Ovary (tissue), 7 donors: ENCODE measurements at regions not wholly inside any gene's neighbourhood (a gene's known extent, or its start where the extent isn't known, plus 50 kb on each side); places are given as distances from the start of the nearest gene placed in this dataset.

Experiments
- DNase-seq, 5 donors: peaks; one replicate each; pipeline ENCODE4 v3.0.0-alpha.2; 2019 to 2020
- H3K27ac ChIP-seq, 2 donors: fragments of 200-600 bp; one replicate each; pipeline versions ENCODE4 v1.5.1 to v1.8.0; 2019 to 2022
- H3K27me3 ChIP-seq: fragments of 200-600 bp; one replicate; pipeline ENCODE4 v1.8.0; 2022
- H3K36me3 ChIP-seq: fragments of 200-600 bp; sonication (generic); one replicate; pipeline ENCODE4 v1.5.1; 2019
- H3K4me1 ChIP-seq: one replicate; pipeline ENCODE4 v1.8.1; 2013; ENCODE audit warnings: mild to moderate bottlenecking, moderate library complexity; ENCODE audit not compliant: insufficient read depth
- H3K4me3 ChIP-seq: fragments of 200-600 bp; sonication (generic); one replicate; pipeline ENCODE4 v1.5.1; 2017
- H3K9me3 ChIP-seq, 2 donors: fragments of 200-600 bp in 1 of 2; sonication (generic) in 1 of 2; one replicate each; pipeline versions ENCODE4 v1.5.1 to v1.8.1; 2013 to 2019; ENCODE audit warnings: mild to moderate bottlenecking in 1 of 2, moderate library complexity in 1 of 2
- EP300 ChIP-seq: sonication (generic); formaldehyde crosslinking; IDR thresholded peaks from one replicate; pipeline ENCODE4 v1.6.1; 2017; ENCODE audit warnings: antibody characterized with exemption
- POLR2A ChIP-seq: fragments of 450-650 bp; IDR thresholded peaks from one replicate; pipeline ENCODE4 v1.6.1; 2017; ENCODE audit warnings: antibody characterized with exemption, mild to moderate bottlenecking, moderate library complexity
- WGBS, 3 donors: extraction: QIAGEN DNeasy Blood & Tissue Kit in 1 of 3; methylation state at CpG; one replicate each; pipeline versions ENCODE4 v1.1.5 to v1.1.7; 2013 to 2017; 5-methylcytosine and 5-hydroxymethylcytosine counted together
- intact Hi-C, 4 donors: fragments of 100-400 bp; cut with DNase I; formaldehyde crosslinking; loops; one replicate each; pipeline versions ENCODE4 v1.11.0 to v1.15.1; 2022 to 2023
- TF ChIP-seq, protein P1 (sequence below), 3 donors: fragments of 450-650 bp in 2 of 3; fragments of 200-600 bp in 1 of 3; IDR thresholded peaks; one replicate each; pipeline versions ENCODE4 v1.5.1 to v1.8.0; 2016 to 2022; ENCODE audit warnings: antibody characterized with exemption in 3 of 3, mild to moderate bottlenecking in 1 of 3
- donor health status: DM: no; HTN: no; CAD: no; lungs with moderate emphysema.
- donor health status: DM: no; HTN: no; CAD: no.
- donor health status: Bipolar disorder and iron deficiency.
- donor health status: DM: no; HTN: no; CAD: no.
- donor health status: DM: yes; HTN: yes; CAD: no.

DNA sequence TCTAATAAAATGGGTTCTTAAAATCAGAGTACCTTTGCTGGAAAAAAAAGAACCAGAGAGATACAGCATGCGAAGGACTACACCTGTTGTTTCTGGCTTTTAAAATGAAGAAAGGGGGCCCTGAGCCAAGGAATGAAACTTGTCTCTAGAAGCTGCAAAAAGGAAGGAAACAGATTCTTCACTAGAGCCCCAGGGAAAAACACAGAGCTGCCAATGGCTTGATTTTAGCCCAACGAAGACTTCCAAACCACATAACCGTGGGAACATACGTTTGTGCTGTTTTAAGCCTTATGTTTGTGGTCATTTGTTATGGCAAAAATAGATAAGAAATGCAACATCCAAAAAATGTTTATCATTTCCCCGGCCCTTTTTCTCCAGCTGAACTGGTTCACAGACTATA, 780.0 kb downstream of the SORCS1 start:
- no peaks in the 10 kb centered on the region for H3K9me3 ChIP-seq
- TF ChIP-seq, protein P1, sequence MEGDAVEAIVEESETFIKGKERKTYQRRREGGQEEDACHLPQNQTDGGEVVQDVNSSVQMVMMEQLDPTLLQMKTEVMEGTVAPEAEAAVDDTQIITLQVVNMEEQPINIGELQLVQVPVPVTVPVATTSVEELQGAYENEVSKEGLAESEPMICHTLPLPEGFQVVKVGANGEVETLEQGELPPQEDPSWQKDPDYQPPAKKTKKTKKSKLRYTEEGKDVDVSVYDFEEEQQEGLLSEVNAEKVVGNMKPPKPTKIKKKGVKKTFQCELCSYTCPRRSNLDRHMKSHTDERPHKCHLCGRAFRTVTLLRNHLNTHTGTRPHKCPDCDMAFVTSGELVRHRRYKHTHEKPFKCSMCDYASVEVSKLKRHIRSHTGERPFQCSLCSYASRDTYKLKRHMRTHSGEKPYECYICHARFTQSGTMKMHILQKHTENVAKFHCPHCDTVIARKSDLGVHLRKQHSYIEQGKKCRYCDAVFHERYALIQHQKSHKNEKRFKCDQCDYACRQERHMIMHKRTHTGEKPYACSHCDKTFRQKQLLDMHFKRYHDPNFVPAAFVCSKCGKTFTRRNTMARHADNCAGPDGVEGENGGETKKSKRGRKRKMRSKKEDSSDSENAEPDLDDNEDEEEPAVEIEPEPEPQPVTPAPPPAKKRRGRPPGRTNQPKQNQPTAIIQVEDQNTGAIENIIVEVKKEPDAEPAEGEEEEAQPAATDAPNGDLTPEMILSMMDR (IDR thresholded peaks at IDR 0.05) = no peak
- TF ChIP-seq EP300 (no peak), POLR2A (no peak)
- no peak overlapping the region for H3K4me3 ChIP-seq
- no peaks in the 10 kb centered on the region for H3K36me3 ChIP-seq
- H3K27ac ChIP-seq = no peak overlapping the region
- WGBS, 3 donors = 2 to 7% (median 4%) methylated on average over 5 of the region's 5 CpGs
- DNase-seq = no peak
- no peaks in the 10 kb centered on the region for H3K4me1 ChIP-seq
- intact Hi-C loops = no loop called here
- no peaks in the 10 kb centered on the region for H3K27me3 ChIP-seq

DNA sequence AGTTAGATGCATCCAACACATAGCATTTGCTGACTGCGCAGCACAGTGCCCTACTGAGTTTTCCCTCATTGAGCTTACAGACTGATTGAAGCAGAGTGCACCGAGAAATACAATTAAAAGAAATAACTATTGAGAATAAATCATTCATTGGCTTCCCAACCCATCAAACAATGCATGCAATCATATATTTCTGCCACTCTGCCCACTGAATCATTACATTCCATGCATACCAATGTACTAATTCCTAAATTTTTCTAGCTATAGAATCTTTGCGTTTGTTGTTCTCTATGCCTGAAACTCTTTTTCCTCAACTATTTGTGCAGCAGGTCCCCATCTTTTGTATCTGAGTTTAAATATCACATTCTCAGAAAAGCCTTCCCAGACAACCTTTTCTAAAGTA, 783.8 kb downstream of the SORCS1 start:
- no peaks in the 10 kb centered on the region for H3K27me3 ChIP-seq
- H3K9me3 ChIP-seq = no peaks in the 10 kb centered on the region
- WGBS, 3 donors = 76 to 92% (median 92%) methylated on average over 3 of the region's 3 CpGs
- H3K27ac ChIP-seq = no peak overlapping the region
- TF ChIP-seq, protein P1 (IDR thresholded peaks at IDR 0.05) = no peak
- TF ChIP-seq POLR2A = no peak
- TF ChIP-seq EP300 = no peak
- H3K4me3 ChIP-seq = no peak overlapping the region
- intact Hi-C loops = no loop called here
- no peaks in the 10 kb centered on the region for H3K36me3 ChIP-seq
- no peak for DNase-seq
- H3K4me1 ChIP-seq = no peaks in the 10 kb centered on the region

DNA sequence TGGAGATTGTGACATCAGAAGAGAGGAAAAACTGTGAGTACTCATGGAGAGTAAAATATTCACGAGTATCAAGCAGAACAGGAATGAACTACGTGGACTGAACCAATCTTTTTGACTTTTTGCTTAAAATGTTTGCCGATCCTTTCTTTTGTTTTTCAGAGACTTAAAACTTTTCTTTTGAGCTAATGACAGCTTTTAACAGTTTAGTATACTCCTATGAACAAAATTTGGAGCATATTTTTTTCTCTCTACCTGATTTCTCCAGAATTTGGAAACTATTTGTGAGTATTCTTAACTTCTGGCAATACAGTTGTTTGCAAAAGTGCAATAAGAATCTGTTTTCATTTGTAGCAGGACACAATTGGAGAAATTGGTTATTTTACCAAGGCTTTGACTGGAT, 786.3 kb downstream of the SORCS1 start:
- H3K4me3 ChIP-seq = no peak overlapping the region
- DNase-seq = no peak
- H3K27ac ChIP-seq = no peak overlapping the region
- H3K9me3 ChIP-seq = no peaks in the 10 kb centered on the region
- intact Hi-C loops = no loop called here
- H3K36me3 ChIP-seq = no peaks in the 10 kb centered on the region
- no peaks in the 10 kb centered on the region for H3K4me1 ChIP-seq
- H3K27me3 ChIP-seq = no peaks in the 10 kb centered on the region
- TF ChIP-seq, protein P1 (IDR thresholded peaks at IDR 0.05) = no peak
- TF ChIP-seq POLR2A (no peak), EP300 (no peak)
- 92 to 95% (median 92%) methylated on average over 3 of the region's 3 CpGs for WGBS, 3 donors

DNA sequence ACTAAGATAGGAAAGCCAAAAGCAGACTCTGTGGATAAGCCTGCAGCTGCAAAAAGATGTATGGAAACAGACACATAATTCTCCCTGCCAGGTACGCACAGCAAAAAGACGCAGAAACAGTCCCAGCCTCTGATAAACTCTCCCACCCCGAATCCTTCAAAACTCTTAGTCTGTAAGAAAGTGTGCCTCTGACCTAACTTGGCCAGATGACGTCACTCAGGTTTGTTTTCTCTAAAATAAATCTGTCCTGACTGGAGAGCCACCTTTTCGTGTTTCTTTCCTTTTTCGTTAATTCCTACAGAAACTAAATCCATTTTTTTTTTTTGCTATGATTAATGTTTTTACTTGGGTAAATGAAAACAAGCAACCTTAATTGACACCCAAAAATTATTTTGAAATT, 793.8 kb downstream of the SORCS1 start:
- DNase-seq = no peak
- intact Hi-C loops = no loop called here
- 80 to 83% (median 82%) methylated on average over 6 of the region's 6 CpGs for WGBS, 3 donors
- Histone ChIP-seq H3K27me3 (no peaks in the 10 kb centered on the region), H3K27ac (no peak overlapping the region), H3K36me3 (no peaks in the 10 kb centered on the region), H3K4me1 (no peaks in the 10 kb centered on the region), H3K9me3 (no peaks in the 10 kb centered on the region), H3K4me3 (no peak overlapping the region)
- TF ChIP-seq, protein P1 (IDR thresholded peaks at IDR 0.05) = no peak
- no peak for TF ChIP-seq POLR2A
- TF ChIP-seq EP300 = no peak

DNA sequence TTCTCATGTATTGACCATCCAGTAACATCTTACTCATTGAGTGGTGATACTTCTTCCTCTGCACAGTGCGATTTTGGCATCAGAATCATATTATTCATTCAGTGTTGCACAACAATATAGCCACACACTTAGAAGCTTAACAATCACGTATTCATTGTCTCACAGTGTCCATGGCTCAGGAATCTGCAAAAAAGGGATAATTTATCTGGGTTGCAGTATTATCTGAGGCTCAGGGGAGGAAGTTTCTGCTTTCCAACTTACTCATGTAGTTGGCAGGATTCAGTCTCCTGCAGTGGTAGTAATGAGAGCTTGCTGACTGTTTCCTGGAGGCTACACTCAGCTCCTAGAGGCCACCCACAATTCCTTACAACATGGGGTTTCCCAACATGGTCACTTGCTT, 803.6 kb downstream of the SORCS1 start:
- 19 to 34% (median 26%) methylated on average over 2 of the region's 2 CpGs for WGBS, 3 donors
- intact Hi-C loops = no loop called here

More for the DNA sequence above, 803.6 kb downstream of the SORCS1 start:
- no peak overlapping the region for H3K4me3 ChIP-seq
- DNase-seq = no peak
- no peaks in the 10 kb centered on the region for H3K4me1 ChIP-seq
- H3K27me3 ChIP-seq = no peaks in the 10 kb centered on the region
- H3K9me3 ChIP-seq = no peaks in the 10 kb centered on the region
- no peak overlapping the region for H3K27ac ChIP-seq
- TF ChIP-seq EP300 = no peak
- TF ChIP-seq, protein P1 (IDR thresholded peaks at IDR 0.05) = no peak
- TF ChIP-seq POLR2A = no peak
- no peaks in the 10 kb centered on the region for H3K36me3 ChIP-seq
